ENCODE measurements at regions not wholly inside any gene's neighbourhood (a gene's known extent, or its start where the extent isn't known, plus 50 kb on each side); places are given as distances from the start of the nearest gene placed in this dataset.

DNA sequence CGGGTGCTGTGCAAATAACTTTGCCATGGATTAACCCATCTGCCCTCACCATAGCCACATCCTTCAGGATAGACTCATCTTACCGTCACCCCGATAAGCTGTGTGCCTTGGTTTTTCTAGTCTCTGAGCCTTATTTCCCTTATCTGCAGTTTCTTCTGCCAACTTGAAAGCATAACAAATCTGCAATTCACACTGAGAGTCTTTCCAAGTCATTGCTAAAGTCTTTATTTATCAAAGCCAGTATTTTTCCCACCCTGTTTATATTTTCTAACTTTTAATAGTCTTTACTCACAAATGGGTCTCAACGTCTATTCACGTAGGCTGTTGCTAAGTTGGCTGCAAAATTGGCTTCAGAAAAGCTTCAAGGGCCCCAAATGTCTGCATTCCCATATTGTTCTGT, 61.6 kb upstream of the SUCLG2 start:
- Mint-ChIP-seq H3K27me3 (no peaks in the 10 kb centered on the region), H3K9me3 (peaks cover 3% of the 10 kb centered on the region), H3K27ac (no peak overlapping the region), H3K4me3 (no peak overlapping the region), H3K36me3 (ENCODE audit: low read depth) (peaks cover 3% of the 10 kb centered on the region), H3K4me1 (no peaks in the 10 kb centered on the region)
- ChIA-PET CTCF (no interaction called here), POLR2A (no interaction called here)
- DNase-seq: no peak

DNA sequence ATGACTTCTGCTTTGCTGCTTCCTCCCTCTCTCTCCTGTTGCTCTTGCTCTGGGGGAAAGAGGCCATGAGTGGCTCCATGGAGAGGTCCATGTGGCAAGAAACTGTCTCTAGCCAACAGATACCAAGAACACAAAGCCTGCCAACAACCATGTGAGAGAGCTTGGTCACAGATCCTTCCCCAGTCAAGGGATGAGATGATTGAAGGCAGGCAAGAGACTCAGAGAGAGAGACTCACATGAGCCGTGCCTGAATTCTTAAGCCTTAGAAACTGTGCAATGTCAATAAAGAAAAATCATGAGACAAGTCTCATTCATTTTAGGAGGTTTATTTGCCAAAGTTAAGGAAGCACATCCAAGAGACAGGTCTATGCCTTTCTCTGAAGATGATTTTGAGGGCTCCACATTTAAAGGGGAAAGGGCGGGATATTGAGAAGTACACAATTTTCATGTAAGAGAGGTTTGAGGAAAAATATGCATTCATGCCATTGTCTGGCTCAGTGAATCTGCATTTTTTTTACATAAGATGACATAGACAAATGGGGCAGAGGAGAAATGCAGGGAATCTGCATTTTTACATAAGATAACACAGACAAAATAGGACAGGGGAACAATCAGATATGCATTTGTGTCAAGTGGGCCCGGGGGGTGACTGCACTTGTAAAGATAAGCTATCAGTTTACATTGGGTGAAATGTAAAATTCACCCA, 59.5 kb upstream of the SUCLG2 start:
- DNase-seq: no peak
- H3K27ac Mint-ChIP-seq: no peak overlapping the region
- H3K9me3 Mint-ChIP-seq: peaks cover 3% of the 10 kb centered on the region
- CTCF ChIA-PET: no interaction called here
- POLR2A ChIA-PET: no interaction called here
- H3K36me3 Mint-ChIP-seq (ENCODE audit: low read depth): no peaks in the 10 kb centered on the region
- H3K4me1 Mint-ChIP-seq: no peaks in the 10 kb centered on the region
- no peak overlapping the region for H3K4me3 Mint-ChIP-seq
- no peaks in the 10 kb centered on the region for H3K27me3 Mint-ChIP-seq

DNA sequence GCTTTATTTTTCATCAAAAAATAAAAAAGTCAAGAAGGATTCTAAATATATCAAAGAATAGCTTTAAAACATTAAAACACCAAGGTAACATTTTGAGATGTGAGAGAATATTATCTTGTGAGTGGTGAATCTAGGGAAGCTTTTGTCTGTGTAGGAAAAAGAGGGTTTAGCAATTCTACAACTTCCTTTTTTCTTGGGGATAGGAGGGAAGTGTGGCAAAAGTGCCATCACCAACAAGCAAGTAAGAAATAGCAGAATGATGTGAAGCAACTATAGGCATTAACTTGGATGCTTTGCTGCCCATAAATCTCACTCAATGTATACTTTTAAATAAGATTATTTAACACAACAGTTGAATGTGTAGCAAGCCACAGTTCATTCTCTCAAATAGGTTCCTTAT, 57.8 kb upstream of the SUCLG2 start:
- no peak overlapping the region for H3K4me3 Mint-ChIP-seq
- H3K9me3 Mint-ChIP-seq: peaks cover 3% of the 10 kb centered on the region
- ChIA-PET CTCF (no interaction called here), POLR2A (no interaction called here)
- H3K27ac Mint-ChIP-seq: no peak overlapping the region
- H3K36me3 Mint-ChIP-seq (ENCODE audit: low read depth): no peaks in the 10 kb centered on the region
- no peaks in the 10 kb centered on the region for H3K4me1 Mint-ChIP-seq
- DNase-seq: no peak
- H3K27me3 Mint-ChIP-seq: no peaks in the 10 kb centered on the region

DNA sequence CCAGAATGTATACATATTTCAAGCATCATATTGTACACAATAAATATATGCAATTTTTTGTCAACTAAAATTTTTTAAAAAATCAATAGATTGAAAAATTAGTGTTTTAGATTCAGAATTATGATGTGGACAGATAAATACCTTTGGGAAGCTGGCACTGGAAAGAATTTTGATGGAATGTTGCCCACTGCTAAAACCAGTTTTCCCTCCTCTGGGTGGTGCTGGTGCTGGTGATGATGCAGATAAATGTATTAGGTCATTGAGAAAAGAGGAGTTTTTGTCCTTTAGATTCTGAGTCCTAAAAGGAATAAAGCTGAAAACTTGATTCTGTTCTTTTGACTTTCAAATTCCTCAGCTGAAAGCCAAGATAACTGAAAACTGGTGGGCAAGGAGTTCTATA, 56.0 kb upstream of the SUCLG2 start:
- POLR2A ChIA-PET: no interaction called here

DNA sequence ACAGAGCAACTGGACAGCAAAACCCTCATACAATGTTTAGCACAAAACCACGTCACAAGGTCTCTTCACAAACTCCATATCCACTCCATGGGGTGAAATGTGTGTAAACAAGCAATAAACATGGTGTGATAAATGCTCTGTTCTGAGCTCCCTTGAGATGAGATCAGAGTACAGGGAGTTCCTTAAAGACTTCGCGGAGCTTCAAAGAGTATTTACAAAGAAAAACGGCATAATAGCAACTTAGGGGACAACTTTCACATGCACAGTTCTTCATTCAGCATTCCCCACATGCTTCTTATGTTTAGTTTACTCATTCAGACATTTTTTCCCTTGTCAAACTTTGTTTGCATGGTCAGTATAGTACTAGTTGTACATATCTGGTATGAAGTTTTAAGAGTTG, 52.5 kb upstream of the SUCLG2 start:
- ChIA-PET CTCF (no interaction called here), POLR2A (no interaction called here)
- no peak for DNase-seq
- Mint-ChIP-seq H3K27ac (no peak overlapping the region), H3K36me3 (ENCODE audit: low read depth) (no peaks in the 10 kb centered on the region), H3K9me3 (peaks cover 3% of the 10 kb centered on the region), H3K4me3 (no peak overlapping the region), H3K4me1 (no peaks in the 10 kb centered on the region), H3K27me3 (no peaks in the 10 kb centered on the region)

More for the DNA sequence above, 56.0 kb upstream of the SUCLG2 start:
- H3K4me1 Mint-ChIP-seq: no peaks in the 10 kb centered on the region
- DNase-seq: no peak
- peaks cover 3% of the 10 kb centered on the region for H3K9me3 Mint-ChIP-seq
- CTCF ChIA-PET: no interaction called here
- no peak overlapping the region for H3K27ac Mint-ChIP-seq
- H3K4me3 Mint-ChIP-seq: no peak overlapping the region
- no peaks in the 10 kb centered on the region for H3K36me3 Mint-ChIP-seq (ENCODE audit: low read depth)
- no peaks in the 10 kb centered on the region for H3K27me3 Mint-ChIP-seq

DNA sequence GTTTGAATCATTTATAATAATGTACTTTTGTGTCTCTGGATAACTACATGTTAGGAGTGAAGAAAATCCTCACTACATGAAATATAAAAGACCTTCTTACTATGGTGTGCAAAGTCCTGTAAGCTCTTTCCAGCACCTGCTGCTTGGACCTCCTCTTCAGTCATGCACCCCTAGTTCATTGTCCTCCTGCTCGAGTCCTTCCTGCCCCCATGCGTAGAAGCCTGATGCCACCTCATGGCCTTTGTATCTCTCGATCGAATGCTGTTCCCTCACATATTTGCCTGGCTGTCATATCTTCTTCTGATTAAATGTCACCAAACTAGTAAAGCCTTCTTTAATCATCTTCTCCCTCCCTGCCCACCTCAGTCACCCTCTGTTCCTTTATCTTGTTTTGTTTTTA, 49.9 kb upstream of the SUCLG2 start:
- POLR2A ChIA-PET: no interaction called here
- H3K36me3 Mint-ChIP-seq (ENCODE audit: low read depth): no peaks in the 10 kb centered on the region
- H3K4me3 Mint-ChIP-seq: no peak overlapping the region
- no peaks in the 10 kb centered on the region for H3K4me1 Mint-ChIP-seq
- no peaks in the 10 kb centered on the region for H3K9me3 Mint-ChIP-seq
- CTCF ChIA-PET: no interaction called here
- no peak for DNase-seq
- H3K27ac Mint-ChIP-seq: no peak overlapping the region
- no peaks in the 10 kb centered on the region for H3K27me3 Mint-ChIP-seq

Data from activated CD4-positive, alpha-beta T cell treated with anti-CD3 and anti-CD28 coated beads, Interleukin-2, amount 10 ng/mL, durations not matched to agents 7 days and 5 days (primary cell).